ENCODE measurements at regions not wholly inside any gene's neighbourhood (a gene's known extent, or its start where the extent isn't known, plus 50 kb on each side); places are given as distances from the start of the nearest gene placed in this dataset.

DNA sequence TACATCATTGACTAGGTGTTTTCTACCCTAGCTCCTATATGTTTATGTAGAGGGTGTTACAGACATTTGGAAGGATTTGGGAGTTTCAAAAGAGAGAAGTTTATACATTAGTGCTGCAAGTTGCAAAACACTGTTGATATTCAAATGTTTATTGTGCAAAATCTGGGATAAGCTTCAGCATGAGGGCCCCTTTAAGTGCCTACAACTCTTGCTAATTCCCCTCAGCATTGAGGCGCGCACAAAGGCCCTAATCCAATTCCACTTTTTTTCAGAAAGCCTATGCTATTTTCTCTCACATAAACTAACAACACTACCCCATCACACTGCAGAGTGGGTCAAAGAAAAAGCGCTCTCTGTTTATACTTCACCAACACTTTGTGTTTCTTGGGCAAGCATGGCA is 208.0 kb downstream of the NR2F2 start:
- DNase-seq = no peak

DNA sequence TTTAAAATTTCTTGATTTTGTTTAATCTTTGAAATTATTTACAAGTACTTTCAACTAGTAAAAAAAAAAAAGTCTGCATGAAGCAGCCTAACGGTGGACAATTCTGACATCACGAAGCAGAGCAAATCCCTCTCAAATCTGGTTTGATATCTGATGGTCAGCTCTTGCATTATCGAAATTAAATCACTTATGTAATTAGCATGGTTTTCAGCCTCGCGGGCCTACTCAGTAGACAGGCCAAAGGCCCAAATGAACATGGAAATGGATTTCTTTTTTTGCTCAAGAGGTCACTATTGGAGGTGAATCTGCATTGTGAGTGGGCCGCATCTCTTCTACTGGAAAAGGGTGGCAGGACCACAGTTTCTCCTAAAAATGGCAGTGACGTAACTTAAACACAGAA is 209.8 kb downstream of the NR2F2 start:
- no peak for DNase-seq

DNA sequence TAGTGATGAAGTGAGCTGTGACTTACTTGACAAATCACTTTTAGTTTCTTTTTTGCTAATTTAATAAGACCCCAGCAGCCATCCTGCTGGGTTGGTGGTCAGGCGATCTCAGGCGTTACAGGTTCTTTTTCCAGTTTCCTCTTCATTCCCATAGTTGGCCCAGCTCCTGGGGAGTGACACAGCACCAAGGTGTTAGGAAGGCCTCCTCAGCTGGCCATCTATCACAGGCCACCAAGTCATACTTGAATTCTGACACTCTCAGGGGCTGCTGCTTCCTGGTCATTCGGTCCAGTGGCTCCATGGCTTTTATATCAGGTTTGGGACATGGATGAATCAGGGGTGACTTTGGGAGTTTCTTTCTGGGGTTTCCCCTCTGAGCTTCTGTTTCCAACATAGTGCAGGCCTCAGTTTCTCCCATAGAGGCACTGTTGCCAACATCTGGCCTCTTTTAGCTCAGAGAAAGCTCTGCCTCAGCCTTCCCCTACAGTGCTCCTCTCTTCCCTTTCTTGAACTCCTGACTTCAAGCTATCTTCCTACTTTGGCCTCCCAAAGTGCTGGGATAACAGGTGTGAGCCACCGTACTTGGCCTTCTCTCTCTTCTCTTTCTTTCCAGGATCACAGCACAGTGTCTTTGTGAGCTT is 211.8 kb downstream of the NR2F2 start:
- DNase-seq = no peak

DNA sequence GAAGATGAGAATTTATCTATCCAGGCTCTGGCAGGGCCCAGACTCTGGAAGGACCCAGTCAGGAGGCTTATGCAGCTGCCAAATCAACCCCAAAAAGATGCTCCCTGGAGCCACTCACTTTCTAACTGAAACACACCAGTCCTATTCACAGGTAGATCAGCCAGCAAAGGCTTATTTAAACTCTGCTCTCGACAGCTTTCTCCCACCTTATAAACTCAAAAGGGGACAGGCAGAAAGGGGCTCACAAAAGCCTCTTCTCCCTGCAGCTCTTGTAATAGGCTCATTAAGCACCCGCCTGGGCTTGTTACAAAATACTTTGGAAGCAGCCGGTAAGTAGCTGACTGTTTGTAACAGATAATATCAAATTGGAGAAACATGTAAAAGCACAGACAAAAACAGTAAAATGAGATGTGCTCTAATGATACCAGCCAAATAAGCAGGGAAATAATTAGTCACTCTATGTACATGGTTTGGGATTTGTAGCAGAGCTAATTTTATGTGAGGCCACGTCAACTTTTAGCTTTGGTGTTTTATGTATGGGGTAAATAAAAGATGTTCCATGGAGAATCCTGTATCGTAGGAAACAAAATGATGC is 213.8 kb downstream of the NR2F2 start:
- DNase-seq = no peak

DNA sequence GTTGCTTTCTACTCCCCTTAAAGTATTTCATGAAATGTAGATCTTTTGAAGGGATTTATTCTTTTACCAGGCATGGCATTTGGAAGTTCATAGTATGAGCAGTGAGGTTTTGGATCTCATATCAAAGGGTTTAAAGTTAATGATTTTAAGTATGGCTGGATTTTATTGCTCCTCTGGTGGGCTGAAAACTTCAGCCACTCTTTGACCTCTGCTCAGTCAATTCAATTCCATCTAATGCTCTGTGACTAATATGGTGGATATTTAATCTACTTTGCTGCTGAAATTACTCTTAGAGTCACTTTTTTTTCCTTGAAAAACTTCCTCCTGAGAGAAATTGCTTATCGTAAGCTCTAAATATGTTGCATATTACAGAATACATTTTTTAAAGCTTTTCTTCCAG is 218.6 kb downstream of the NR2F2 start:
- no peak for DNase-seq

DNA sequence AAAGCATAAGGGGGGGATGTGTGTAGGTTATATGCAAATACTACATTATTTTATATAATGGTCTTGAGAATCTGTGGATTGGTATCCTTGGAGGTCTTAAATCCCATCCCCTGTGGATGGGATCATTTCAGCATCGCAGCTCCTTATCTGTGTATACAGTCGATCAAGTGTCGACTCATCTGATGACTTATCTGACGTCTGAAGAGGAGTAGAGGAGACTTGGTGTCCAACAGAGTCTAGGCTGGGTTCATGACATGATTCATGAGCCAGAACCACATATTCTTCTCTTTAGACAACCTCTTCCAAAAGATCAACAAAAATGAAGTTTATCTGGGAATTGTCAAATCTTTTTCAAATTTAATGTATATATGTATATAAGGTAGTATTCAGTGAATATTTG is 220.7 kb downstream of the NR2F2 start:
- no peak for DNase-seq

DNA sequence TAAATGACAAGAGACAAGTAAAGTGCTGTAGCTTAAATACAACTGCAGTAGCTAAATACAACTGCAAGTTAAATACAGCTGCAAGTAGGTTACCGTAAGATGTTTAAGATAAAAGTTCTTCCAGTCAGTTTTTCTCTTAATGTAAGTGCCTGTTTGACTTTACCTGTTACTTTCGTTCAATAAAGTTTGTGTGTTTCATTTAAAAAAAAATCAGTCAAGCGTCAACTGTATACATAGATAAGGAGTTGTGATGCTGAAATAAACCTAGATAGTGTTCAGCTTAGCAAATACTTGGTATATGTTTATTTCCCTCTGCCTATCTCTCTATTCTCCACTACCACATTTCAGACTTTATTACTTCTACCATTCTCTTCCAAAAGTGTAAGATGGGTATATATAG is 221.2 kb downstream of the NR2F2 start:
- DNase-seq = no peak

DNA sequence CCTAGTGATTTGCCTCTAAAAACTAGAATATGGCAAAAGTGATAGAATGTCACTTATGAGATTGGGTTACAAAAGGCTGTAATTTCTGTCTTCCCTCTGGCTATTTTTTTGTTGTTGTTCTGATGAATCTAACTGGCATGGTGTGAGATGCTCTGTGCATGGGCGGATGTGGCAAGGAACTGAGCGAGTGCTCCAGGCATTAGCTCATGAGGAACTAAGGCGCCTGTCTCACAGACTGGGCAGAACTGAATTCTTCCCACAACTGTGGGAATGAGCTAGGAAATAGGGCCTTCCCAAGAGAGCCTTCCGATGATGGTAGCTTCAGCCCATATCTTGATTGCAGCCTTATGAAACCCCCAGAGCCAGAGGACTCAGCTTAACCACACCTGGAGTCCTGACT is 222.5 kb downstream of the NR2F2 start:
- DNase-seq = no peak

DNA sequence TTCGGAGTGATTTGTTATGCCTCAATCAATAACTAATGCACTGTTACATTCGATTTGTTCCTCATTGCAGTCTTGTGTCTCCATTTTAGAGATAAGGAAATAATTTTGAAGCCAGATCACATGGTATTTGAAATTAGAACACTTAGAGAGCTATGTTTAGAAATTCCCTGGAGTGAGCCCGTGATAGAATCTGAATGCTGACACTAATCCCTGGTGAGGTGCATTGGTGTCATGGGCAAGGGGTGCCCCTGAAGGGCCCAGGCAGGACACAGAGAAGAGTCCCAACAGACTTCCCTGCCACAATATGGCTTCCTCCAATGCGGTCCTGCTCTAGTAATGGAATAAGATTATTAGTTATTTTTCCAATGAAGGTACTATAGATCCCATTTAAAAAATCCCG is 223.0 kb downstream of the NR2F2 start:
- no peak for DNase-seq

DNA sequence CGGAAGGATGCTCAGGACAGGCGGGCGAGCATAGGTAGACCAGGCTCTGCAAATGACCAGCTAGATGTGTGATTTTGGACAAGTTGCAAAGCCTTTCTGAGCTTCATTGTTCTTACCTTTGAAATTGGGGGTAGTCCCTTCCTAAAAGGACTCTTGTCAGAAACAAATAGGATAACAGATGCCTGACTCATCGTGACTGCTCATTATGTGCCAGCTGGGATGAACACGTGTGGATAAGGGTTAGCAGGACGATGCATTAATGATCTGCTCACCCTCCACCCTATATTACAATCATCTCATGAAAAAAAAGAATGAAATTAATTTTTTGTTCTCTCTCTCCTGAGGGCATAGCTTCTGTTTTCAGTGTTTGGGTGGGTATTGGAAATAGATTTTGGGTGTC is 223.4 kb downstream of the NR2F2 start:
- no peak for DNase-seq

DNA sequence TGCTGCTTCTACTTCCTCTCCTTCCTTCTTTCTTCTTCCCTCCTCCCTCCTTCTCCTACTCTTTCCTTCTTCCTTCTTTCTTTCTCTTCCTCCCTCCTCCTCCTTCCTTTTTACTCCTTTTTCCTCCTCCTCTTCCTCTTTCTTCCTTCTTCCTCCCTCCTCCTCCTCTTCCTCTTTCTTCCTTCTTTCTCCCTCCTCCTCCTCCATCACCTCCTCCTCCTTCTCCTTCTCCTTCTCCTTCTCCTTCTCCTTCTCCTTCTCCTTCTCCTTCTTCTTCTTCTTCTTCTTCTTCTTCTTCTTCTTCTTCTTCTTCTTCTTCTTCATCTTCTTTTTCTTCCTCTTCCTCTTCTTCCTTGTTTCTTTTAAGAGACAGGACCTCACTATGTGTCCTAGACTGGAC is 224.0 kb downstream of the NR2F2 start:
- DNase-seq = no peak

DNA sequence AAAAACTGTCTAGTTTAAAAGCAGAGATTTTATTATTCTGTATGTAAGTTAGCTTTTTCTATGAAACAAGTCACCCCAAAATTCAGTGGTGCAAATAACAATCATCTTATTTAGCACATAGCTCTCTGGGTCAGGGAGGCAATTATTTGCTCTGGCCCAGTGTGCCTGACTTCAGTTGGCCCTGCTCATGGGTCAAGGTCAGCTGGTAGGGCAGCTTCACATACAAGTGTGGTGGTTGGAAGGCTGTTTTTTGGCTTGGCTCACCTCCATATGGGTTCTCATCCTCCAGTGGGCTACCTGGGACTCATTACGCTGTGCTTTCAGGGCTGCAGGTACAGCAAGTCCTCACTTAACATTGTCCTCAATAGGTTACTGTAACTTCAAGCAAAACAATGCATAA is 228.6 kb downstream of the NR2F2 start:
- no peak for DNase-seq

DNA sequence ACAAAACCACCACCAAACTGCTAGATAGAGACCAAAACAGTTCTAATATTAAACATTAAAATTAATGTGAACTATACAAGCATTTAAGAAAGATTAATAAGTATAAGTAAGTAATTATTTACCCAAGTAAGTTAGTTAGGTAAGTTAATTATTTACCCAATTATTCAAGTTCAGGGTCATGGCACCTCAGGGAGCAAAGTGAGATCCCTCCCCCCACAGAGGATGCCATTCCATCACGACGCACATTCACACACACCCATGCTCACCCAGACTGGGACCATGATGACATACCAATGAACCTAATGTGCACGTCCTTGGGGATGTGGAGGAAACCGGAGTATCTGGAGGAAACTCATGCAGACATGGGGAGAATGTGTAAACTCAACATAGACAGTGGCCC is 229.1 kb downstream of the NR2F2 start:
- no peak for DNase-seq

DNA sequence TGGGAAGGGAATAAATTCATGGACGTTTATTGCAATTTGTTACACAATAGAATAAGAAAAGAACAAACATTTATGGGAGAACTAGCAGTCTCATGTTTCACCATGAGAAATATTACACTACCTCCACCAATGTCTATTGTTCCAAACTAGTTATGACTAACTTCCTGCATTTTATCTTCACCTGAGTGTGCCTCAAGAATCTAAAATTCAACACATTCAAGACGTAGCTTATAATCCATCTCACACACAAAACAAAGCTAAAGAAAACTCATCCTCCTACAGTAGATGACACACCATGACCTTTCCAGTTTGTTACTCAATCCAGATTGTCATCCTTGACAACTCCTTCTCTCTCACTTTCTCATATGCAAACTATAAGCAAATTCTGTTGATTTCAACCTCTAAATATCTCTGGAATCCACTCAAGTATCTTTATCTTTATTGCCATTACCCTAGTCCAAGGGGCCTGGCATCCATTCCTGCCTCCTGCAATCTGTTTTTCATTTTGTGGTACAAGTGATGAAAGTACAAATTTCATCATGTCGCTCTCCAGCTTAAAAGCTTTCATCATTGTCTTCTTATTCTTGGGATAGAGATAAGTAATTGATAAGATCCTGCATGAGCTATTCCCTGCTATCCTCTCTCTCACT is 229.9 kb downstream of the NR2F2 start:
- no peak for DNase-seq

DNA sequence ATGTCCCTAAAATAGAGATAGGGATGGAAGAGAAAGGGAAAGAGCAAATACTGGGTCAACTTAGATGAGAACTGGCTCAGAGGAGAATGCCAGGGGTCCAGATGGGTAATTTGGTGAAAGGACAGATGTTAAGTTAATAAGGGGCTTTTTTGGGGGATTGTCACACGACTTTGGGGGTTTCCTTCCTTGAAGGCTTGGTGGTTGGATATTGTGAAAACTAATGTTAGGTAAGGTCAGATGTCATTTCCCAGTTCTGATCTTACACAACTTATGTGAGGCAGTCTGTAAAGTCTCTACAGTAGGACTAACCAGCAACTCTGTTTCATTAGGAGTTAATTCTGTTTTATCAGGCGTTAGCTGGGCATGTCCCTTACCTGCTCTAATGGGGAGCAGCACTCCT is 231.1 kb downstream of the NR2F2 start:
- DNase-seq = no peak

DNA sequence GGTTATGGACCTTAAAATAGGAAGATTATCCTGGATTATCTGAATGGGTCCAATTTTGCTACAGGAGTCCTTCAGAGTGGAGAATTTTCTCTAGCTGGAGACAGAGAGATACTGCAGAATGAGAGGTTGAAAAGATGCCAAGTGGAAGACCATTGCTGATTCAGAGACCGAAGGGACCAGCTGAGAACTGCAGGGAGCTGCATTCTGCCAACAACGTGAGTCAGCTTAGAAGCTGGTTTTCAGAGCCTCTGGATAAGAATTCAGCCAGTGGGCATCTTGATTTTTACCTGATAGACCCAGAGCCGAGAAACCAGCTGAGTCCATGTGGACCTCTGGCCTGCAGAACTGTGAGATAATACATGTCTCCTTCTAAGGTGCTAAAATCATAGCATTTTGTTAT is 234.0 kb downstream of the NR2F2 start:
- DNase-seq = no peak

DNA sequence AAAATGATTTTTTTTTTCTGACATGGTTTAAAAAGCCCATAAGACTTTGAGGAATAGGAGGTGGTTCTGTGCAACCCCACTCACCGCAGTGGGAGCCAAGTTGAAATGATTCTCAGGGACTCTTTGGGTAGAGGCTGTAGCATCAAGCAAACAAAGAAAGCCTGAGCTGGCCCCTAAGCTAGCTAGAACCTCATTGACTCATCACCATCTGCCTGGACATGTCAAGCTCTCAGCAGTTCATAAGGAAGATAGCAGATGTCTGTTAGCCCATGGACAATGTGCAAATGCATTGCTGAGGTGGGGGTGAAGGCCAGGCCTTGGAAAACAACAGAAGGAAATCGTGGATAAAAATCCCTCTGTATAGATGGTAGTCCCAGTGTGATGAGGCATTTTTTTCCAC is 234.8 kb downstream of the NR2F2 start:
- DNase-seq = no peak

DNA sequence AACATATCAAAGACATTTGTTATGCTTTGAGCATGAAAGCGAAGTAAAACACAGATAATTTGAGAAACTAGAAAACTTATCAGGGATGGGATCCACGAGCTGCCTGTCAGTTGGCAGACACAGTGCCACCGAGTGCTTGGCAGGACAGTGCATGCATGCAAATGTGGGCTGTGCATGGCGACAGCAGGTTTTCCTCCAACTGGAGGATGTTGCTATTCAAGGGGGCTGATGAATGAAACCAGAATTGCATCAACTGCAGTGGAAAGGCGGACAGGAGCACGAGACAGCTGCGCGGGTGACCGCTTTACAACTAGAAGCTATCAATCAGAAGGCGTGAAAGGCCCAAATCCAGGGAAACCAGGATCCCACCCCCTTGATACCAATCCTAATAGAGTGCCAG is 244.3 kb downstream of the NR2F2 start:
- DNase-seq = no peak

DNA sequence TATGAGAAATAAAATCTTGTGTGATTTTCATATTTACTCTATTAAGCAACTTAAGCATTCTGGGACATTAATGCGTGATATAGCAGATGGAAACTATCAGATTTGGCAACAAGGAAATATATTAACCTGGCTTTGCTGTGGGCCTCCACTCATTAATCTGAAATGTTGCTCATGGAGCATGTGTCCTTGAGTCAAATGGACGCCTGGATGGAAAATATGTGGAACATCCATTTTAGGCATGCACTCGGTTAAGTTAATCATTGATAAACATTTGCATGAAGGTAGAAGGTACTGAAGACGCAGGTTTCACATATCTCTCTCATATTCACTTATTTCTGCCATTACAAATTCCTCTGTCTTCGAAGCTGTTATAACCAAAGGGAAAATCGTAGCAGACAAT is 246.1 kb downstream of the NR2F2 start:
- DNase-seq = no peak

DNA sequence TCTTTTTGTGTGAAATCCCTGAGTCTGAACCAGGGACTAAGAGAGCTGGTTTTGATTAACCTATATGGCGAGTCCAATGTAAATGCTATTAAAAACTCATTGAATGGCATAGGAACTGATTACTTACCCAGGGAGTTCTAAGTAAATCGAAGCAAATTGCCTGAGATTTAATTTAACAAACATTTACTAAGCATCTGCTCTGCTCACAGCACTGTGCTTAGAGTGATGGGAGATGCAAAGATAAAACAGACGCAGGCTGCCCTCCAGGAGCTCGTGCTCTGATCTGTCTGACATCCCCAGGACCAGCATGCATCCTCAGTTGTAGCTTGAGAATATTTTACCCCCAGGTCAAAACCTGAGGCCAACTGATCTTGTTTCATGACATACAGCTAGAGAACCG is 247.9 kb downstream of the NR2F2 start:
- DNase-seq = no peak

DNA sequence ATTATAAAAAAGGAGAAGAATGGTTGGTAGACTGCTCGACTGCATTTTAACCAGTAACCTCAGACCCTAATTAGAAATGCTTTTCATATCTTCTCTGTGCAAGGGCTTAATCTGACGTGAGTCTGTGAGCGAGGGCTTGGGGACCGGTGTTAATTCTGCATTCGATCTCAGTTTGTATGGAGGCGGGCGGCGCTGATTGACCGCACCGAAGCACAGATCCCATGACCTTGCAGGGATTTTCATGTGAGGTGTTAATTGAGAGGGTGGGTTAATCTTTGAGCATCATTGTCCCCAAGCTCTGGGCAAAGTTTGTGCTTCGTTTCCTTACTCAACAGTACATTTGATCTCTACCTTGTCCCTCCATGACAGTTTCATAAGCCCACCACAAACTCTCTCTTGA is 250.9 kb downstream of the NR2F2 start:
- DNase-seq = no peak

DNA sequence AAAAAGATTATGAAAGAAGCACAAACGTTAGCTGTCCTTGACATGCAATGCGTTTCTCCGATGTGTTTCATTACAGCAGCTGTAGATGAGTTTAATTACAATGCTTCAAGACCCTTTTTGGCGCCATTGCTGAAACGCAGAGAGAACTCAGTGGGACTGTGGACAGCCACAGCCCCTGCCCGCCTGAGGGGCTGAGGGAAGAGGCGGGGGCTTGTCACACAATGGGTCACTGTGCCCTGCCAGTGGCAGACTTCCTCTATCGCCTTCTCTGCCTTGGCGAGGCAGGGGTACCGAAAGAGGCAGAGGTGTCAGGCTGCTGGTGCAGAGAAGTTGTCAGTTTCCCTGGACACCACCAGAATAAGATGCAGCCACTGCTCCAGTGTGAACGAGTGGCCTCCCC is 252.0 kb downstream of the NR2F2 start:
- DNase-seq = no peak

DNA sequence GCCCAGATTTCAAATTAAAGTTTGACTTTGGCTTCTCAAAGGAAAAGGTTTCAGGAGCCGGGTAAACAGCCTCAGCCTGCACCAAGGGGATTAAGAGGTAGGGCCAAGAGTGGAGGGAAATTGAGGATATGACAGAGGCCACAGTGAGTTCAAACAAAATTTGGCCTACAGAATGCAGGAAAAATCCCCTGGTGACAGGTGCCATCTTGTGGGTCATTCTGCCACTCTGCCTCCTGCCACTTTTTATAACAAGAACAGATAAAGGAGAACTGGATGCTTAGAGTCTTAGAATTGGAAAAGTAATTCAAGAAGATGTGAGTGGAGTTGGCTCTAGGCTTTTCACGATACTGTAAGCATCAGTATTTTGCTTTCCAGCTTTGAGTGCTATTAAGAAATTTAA is 253.2 kb downstream of the NR2F2 start:
- DNase-seq = no peak

DNA sequence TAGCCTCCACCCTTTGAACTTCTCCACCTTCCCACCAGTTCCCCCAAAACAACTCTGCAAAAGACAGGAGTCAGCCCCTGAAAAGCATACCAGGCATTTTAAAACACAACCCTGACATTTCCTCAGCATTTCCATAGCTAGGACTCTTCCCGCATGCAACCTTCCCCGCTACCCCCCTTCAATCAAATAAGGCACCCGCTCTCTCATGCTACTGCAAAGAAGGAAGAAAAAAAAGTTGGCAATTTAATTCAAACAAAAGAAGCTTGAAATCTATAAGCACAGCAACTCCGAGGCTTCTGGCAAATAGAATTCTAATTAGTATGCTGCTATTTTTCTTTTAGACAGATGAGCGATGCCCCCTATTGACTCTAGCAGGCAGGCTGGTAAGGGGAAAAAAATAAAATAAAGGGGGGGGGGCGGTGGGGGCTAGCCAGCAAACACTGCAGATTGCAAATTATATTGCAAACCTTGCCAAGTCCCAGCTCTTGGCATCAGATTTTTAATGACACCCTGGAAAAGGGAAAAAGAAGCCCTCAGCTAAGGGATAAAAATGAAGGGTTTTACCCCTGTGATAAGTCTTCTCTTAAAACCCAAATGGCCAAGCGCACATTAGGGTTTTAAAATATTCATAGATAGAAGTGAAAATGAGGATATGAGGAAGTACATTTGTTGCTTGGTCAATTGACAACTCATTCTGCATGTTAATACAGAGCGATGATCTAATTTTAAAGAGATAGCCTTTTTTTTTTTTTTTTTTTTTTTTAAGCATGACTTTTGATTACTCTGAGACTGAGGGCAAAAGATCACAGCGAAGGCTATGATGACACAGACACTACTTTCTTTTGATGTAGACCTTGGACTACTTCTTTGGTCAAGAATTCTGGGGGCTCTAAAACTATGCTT is 255.2 kb downstream of the NR2F2 start:
- no peak for DNase-seq

Measured in activated CD4-positive, alpha-beta T cell treated with anti-CD3 and anti-CD28 coated beads for 48 hours (primary cell).